GM18511 (cell line): ENCODE measurements at regions not wholly inside any gene's neighbourhood (a gene's known extent, or its start where the extent isn't known, plus 50 kb on each side); places are given as distances from the start of the nearest gene placed in this dataset.
"Not testable (repeated sequence)": the region's sequence is repeated elsewhere in the genome, so short reads cannot be mapped to it uniquely, and the experiment has no call there.

Experiments used
- ATAC-seq: cut with Tn5 transposase; IDR thresholded peaks from one replicate; pipeline ENCODE4 v1.9.1; 2021; ENCODE audit warnings: mild to moderate bottlenecking, moderate library complexity; ENCODE audit not compliant: unreplicated experiment

- not testable (repeated sequence) for ATAC-seq
Measured at GRCh38 chr12:88667615-88668014, 87.3 kb upstream of the KITLG start.

DNA sequence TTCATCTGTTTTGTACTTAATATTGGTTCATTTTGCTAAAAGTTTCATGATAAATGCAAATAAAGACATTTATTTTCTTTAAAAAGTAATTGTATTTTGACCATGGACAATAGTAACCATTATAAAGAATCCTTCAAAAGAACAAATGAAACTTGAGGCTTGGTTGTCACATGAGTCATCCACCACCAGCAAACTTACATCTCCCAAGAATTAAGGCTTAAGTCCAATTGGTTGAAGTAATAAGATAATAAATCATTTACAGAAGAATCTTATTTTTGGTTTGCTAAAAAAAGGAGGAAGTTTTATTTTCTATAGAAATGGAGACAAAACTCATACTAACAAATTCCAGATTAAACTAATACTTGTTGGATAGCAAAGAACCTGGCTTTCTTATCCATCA is 84.8 kb upstream of the KITLG start:
- ATAC-seq: no peak

- ATAC-seq: no peak
Measured at GRCh38 chr12:88662961-88663360, 82.7 kb upstream of the KITLG start.

- ATAC-seq: no peak
Measured at GRCh38 chr12:88662093-88662492, 81.8 kb upstream of the KITLG start.

- no peak for ATAC-seq
Measured at GRCh38 chr12:88658009-88658408, 77.7 kb upstream of the KITLG start.

GRCh38 chr12:88650715-88651114 is 70.4 kb upstream of the KITLG start:
- ATAC-seq: no peak

GRCh38 chr12:88648625-88649024 is 68.4 kb upstream of the KITLG start:
- no peak for ATAC-seq

DNA sequence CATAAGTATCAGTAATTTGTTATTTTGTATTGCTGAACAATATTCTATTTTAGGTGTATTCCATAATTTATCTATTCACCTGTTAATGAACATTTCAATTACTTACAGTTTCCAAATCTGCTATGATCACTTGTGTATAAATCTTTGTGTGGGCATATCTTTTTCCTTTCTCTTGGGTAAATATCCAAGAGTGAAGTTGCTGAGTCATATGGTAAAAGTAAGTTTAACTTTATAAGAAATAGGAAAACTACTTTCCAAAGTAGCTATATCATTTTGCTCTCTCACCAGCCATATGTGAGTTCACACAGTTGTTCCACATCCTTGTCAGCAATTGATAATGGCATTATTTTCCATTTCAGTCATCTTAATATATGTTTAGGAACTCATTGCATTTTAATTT is 66.6 kb upstream of the KITLG start:
- ATAC-seq: no peak

GRCh38 chr12:88645816-88646215 is 65.5 kb upstream of the KITLG start:
- ATAC-seq: no peak

DNA sequence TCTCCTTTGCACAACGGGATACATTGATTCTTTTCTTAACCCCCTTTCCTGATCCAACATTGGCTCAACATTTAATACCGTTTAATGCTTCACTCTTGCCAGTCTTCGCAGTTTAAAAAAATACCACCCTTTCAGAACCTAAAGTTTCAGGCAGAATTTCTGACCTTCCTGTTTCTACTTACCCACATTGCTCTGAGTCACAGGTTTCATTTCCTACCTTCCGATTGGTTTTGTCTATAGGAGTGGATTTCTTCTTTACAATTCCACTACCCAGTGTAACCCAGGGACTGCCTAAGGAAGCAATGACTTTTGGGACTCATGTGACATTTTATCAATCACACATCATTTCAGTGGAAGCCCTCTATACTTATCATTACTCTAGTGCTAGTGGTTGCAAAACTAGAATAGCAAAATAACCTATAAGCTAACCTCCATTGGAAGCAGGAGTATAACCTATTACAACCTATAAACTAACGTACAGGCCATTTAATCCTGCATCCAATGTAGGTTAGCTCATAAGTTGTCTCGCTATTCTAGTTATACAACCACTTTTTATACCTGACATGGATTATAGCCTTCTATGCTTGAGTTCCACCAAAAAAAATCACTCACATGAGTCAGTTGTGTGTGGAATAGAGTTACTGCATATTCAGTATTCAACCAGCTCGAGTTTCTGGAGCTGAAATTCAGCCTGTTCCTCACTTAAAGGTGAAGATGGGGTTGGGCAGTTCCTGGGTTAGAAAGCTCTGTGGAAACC is 64.9 kb upstream of the KITLG start:
- no peak for ATAC-seq

DNA sequence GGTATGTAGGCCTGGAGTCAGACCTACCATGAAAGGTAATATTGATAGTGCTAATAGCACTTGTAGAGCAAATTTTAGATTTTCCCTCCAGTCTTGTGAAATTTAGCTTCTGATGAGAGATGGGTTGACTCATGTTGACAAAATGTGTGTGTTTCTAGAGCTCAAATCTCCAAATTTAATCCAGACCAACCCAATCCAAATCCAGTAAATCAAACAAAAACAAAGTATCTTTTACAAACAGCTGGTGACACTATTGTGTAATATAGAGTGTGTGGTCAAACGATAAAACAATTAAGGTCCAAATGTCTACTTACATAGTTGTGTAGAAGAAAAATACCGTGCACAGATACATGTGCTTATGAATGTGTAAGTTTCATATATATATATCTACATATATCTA is 63.4 kb upstream of the KITLG start:
- no peak for ATAC-seq

GRCh38 chr12:88642675-88643431 is 62.6 kb upstream of the KITLG start:
- no peak for ATAC-seq

DNA sequence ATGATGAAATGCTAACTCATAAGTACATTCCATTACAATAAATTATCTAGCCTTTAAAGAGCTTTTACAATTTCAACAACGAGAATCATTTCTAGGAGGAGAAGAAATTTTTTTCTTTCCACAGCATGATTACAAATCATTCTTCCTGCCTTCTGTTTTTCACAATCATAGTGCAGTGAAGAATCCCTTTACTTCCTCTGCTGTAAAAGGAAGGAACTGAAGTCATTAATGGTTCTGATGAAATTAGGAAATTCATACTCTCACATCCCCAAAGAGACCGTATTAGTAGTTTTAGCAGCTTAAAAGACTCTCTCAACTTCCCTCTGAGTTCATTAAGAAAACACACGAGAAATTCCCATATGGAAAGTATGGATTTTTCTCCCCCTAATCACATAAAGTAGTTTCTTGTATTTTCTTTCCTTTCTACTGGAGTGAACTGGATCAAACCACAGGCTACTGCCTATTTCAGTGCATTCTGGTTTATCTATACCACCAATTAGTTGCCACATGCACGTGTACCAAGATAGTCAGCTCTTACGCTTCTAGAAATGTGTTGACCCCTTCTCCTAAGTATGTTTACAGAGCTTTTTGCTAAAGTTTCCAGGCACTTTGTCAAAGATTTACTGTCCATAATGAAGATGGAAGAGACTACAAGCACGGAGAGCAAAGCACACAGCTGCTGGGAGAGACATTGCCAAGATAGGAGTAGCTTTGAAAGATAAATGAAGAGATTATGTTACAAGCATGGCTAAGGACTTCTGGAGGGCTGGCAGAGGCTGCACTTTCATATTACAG is 58.9 kb upstream of the KITLG start:
- ATAC-seq: no peak

- no peak for ATAC-seq
Measured at GRCh38 chr12:88638388-88638787, 58.1 kb upstream of the KITLG start.

DNA sequence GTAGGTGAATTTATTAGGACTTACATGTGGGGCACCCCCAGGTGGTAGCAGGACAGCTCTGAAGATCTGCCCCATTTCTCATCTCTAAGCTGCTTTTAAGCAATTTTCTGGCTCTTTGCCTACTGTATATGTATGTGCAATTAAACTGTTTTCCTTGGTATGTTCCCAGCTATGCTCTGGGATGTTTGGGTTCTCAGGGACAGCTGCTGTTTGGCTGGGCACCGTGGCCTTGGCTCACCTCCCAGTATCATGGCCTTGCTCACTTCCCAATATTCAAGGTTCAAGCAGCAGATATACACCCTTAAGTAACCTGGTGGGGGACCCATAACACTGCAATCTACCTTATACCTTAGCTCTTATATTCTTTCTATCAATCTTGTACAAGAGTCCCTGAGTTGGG is 53.7 kb upstream of the KITLG start:
- no peak for ATAC-seq

GRCh38 chr12:88633312-88633711 is 53.0 kb upstream of the KITLG start:
- ATAC-seq: no peak

GRCh38 chr12:88630561-88630960 is 50.3 kb upstream of the KITLG start:
- ATAC-seq: no peak
